NCI-H1105 treated with DMSO at 0.1 percent for 48 hours (cell line): ENCODE measurements at regions not wholly inside any gene's neighbourhood (a gene's known extent, or its start where the extent isn't known, plus 50 kb on each side); places are given as distances from the start of the nearest gene placed in this dataset.

ENCODE experiments used
- DNase-seq: peaks from one replicate; lab custom pipeline; 2025; lab: John Stamatoyannopoulos, UW

GRCh38 chr10:83357004-83357403 is 782.3 kb upstream of the GHITM start:
- DNase-seq = no peak

GRCh38 chr10:83357627-83358026 is 781.7 kb upstream of the GHITM start:
- no peak for DNase-seq

- no peak for DNase-seq
Observed at GRCh38 chr10:83367036-83367435, 772.3 kb upstream of the GHITM start.

GRCh38 chr10:83371696-83372490 is 767.4 kb upstream of the GHITM start:
- DNase-seq = no peak

- no peak for DNase-seq
Observed at GRCh38 chr10:83372646-83373045, 766.7 kb upstream of the GHITM start.

- no peak for DNase-seq
Observed at GRCh38 chr10:83373671-83374070, 765.6 kb upstream of the GHITM start.

- no peak for DNase-seq
Observed at GRCh38 chr10:83374741-83375140, 764.6 kb upstream of the GHITM start.

- no peak for DNase-seq
Observed at GRCh38 chr10:83375274-83375673, 764.0 kb upstream of the GHITM start.

GRCh38 chr10:83397806-83398205 is 741.5 kb upstream of the GHITM start:
- DNase-seq = no peak

- no peak for DNase-seq
Observed at GRCh38 chr10:83410570-83410969, 728.7 kb upstream of the GHITM start.

GRCh38 chr10:83425306-83425705 is 714.0 kb upstream of the GHITM start:
- no peak for DNase-seq

- no peak for DNase-seq
Observed at GRCh38 chr10:83427101-83427500, 712.2 kb upstream of the GHITM start.

GRCh38 chr10:83432261-83433045 is 706.9 kb upstream of the GHITM start:
- no peak for DNase-seq

- no peak for DNase-seq
Observed at GRCh38 chr10:83433705-83434104, 705.6 kb upstream of the GHITM start.

GRCh38 chr10:83448013-83448412 is 691.3 kb upstream of the GHITM start:
- DNase-seq = no peak

GRCh38 chr10:83458611-83459010 is 680.7 kb upstream of the GHITM start:
- DNase-seq = no peak

- no peak for DNase-seq
Observed at GRCh38 chr10:83459124-83459523, 680.2 kb upstream of the GHITM start.

GRCh38 chr10:83469728-83470331 is 669.5 kb upstream of the GHITM start:
- DNase-seq = no peak

GRCh38 chr10:83476211-83476610 is 663.1 kb upstream of the GHITM start:
- DNase-seq = no peak

- no peak for DNase-seq
Observed at GRCh38 chr10:83489161-83489560, 650.1 kb upstream of the GHITM start.

GRCh38 chr10:83492004-83492403 is 647.3 kb upstream of the GHITM start:
- no peak for DNase-seq

- no peak for DNase-seq
Observed at GRCh38 chr10:83512681-83513080, 626.6 kb upstream of the GHITM start.

GRCh38 chr10:83515001-83515400 is 624.3 kb upstream of the GHITM start:
- DNase-seq = no peak
